Large intestine (tissue), 3 donors: ENCODE measurements at regions not wholly inside any gene's neighbourhood (a gene's known extent, or its start where the extent isn't known, plus 50 kb on each side); places are given as distances from the start of the nearest gene placed in this dataset.
"Not testable (repeated sequence)": the region's sequence is repeated elsewhere in the genome, so short reads cannot be mapped to it uniquely, and the experiment has no call there.

Experiments used
- DNase-seq, 2 donors: peaks; one replicate each; pipeline versions ENCODE4 v3.0.0 to v3.0.0-alpha.2; 2013
- H3K27ac ChIP-seq: one replicate; pipeline ENCODE4 v1.5.1; 2013; ENCODE audit warnings: low read length
- H3K27me3 ChIP-seq: 2 replicates; pipeline ENCODE4 v1.6.1; 2013; ENCODE audit warnings: low read length; ENCODE audit not compliant: control insufficient read depth, insufficient read depth
- H3K36me3 ChIP-seq: 2 replicates; pipeline ENCODE4 v1.6.1; 2013; ENCODE audit warnings: low read length; ENCODE audit not compliant: control insufficient read depth, insufficient read depth
- H3K4me1 ChIP-seq: one replicate; pipeline ENCODE4 v1.6.1; 2013; ENCODE audit warnings: low read length; ENCODE audit not compliant: control insufficient read depth, insufficient read depth
- H3K4me3 ChIP-seq: one replicate; pipeline ENCODE4 v1.5.1; 2013; ENCODE audit warnings: low read length
- H3K9me3 ChIP-seq: one replicate; pipeline ENCODE4 v1.6.1; 2013; ENCODE audit warnings: mild to moderate bottlenecking, low read depth, low read length, moderate library complexity; ENCODE audit not compliant: control insufficient read depth
- whole genome bisulfite sequencing: methylation state at CpG from one replicate; pipeline ENCODE4 v1.1.5; 2013; ENCODE audit warnings: low lambda C conversion rate; ENCODE audit not compliant: insufficient coverage; 5-methylcytosine and 5-hydroxymethylcytosine counted together

- no peak overlapping the region for H3K27ac ChIP-seq
- 50% methylated on average over 2 of the region's 7 CpGs for WGBS
- no peaks in the 10 kb centered on the region for H3K36me3 ChIP-seq
- no peak overlapping the region for H3K4me3 ChIP-seq
- no peaks in the 10 kb centered on the region for H3K27me3 ChIP-seq
- H3K4me1 ChIP-seq = no peaks in the 10 kb centered on the region
- DNase-seq = no peak
- H3K9me3 ChIP-seq = no peaks in the 10 kb centered on the region
Measured at GRCh38 chr5:155665361-155665760, 651.8 kb downstream of the KIF4B start.

GRCh38 chr5:155672001-155672400 is 655.0 kb upstream of the SGCD start:
- H3K4me1 ChIP-seq, H3K27ac ChIP-seq, H3K9me3 ChIP-seq, DNase-seq, H3K27me3 ChIP-seq, H3K4me3 ChIP-seq, H3K36me3 ChIP-seq: not testable (repeated sequence)
- WGBS = 80% methylated on average over 1 of the region's 7 CpGs

DNA sequence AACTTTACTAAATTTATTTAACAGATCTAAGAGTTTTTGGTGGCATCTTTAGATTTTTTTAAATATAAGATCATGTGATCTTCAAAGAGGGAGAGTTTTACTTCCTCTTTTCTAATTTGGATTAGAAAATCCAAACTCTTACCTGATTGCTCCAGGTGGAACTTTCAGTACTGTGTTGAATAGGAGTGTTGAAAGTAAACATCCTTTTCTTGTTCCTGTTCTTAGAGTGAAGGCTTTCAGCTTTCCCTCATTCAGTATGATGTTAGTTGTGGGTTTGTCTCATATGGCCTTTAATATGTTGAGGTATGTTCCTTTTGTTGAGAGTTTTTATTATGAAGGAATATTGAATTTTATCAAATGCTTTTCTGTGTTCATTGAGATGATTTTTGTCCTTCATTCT is 650.0 kb upstream of the SGCD start:
- Histone ChIP-seq H3K4me1 (no peaks in the 10 kb centered on the region), H3K9me3 (no peaks in the 10 kb centered on the region), H3K27ac (no peak overlapping the region), H3K36me3 (no peaks in the 10 kb centered on the region), H3K4me3 (no peak overlapping the region), H3K27me3 (no peaks in the 10 kb centered on the region)
- DNase-seq = no peak

DNA sequence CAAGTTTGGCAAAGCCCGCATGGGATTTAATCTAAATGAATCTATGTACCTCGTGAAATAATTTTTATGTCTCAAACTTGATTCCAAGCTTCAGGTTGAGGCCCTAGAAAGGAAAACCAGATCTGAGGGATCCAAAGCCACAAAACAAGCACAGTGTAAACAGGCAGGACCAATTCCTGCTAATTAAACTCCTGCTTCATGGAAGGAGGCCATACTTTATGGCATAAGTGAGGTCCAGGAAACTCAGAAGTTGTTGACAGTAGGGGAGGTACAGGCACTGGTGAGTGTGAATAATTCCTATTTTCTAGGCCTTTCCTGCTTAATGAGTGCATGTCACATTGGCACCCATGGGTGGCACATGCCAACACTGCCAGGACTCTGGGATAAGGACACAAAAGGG is 648.6 kb upstream of the SGCD start:
- H3K27ac ChIP-seq = no peak overlapping the region
- no CpG with 5 or more reads among the region's 2 CpGs for WGBS

GRCh38 chr5:155679530-155679929 is 647.4 kb upstream of the SGCD start:
- Histone ChIP-seq H3K27ac (no peak overlapping the region), H3K27me3 (no peaks in the 10 kb centered on the region), H3K4me3 (no peak overlapping the region), H3K4me1 (no peaks in the 10 kb centered on the region), H3K36me3 (no peaks in the 10 kb centered on the region), H3K9me3 (no peaks in the 10 kb centered on the region)
- no CpG with 5 or more reads among the region's 1 CpG for WGBS
- no peak for DNase-seq

More for the DNA sequence above, 648.6 kb upstream of the SGCD start:
- Histone ChIP-seq H3K36me3 (no peaks in the 10 kb centered on the region), H3K4me3 (no peak overlapping the region), H3K9me3 (no peaks in the 10 kb centered on the region), H3K4me1 (no peaks in the 10 kb centered on the region), H3K27me3 (no peaks in the 10 kb centered on the region)
- DNase-seq = no peak

DNA sequence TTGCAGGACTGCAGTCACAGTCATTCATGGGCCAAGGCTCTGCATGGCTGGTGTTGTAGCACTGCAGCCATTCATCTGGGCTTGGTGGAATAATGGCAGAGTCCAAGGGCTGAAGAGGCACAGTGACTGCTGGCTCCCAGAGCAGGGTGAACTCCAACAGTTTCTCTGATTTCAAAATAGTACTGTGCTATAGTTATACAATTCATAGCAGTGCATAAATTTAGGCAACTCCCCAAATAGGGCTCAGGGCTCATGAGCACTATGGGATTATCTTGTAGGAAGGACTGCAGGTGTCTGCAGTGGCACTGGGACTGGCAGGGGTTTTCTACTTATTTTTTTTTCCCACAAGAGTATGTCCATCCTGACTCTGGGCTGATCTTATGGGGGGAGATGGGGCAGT is 642.5 kb upstream of the SGCD start:
- Histone ChIP-seq H3K27ac (no peak overlapping the region), H3K9me3 (no peaks in the 10 kb centered on the region)

DNA sequence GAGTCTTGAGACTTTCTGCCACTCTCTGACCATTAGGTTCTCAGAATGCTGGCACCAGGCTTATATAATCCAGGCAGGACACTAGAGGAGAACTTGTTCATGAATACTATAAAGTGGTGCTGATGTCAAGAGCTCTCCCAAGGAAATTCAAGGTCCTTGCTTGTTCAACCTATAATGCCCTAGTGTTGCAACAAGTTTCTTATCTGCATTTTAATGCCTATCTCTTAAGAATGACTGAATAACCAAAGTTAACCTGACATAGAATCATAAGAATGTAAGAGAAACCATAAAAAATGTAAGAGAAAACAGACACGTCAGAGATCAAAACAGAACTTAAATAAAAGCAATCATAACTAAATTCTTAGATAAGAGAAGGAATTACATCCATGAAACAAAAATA is 640.8 kb upstream of the SGCD start:
- no peaks in the 10 kb centered on the region for H3K27me3 ChIP-seq
- H3K27ac ChIP-seq = no peak overlapping the region
- 0% methylated on average over 1 of the region's 1 CpG for WGBS
- no peak for DNase-seq
- no peaks in the 10 kb centered on the region for H3K4me1 ChIP-seq
- no peaks in the 10 kb centered on the region for H3K36me3 ChIP-seq
- no peak overlapping the region for H3K4me3 ChIP-seq
- H3K9me3 ChIP-seq = no peaks in the 10 kb centered on the region

More for the DNA sequence above, 642.5 kb upstream of the SGCD start:
- H3K27me3 ChIP-seq = no peaks in the 10 kb centered on the region
- DNase-seq = no peak
- no peaks in the 10 kb centered on the region for H3K4me1 ChIP-seq
- H3K36me3 ChIP-seq = no peaks in the 10 kb centered on the region
- no peak overlapping the region for H3K4me3 ChIP-seq

DNA sequence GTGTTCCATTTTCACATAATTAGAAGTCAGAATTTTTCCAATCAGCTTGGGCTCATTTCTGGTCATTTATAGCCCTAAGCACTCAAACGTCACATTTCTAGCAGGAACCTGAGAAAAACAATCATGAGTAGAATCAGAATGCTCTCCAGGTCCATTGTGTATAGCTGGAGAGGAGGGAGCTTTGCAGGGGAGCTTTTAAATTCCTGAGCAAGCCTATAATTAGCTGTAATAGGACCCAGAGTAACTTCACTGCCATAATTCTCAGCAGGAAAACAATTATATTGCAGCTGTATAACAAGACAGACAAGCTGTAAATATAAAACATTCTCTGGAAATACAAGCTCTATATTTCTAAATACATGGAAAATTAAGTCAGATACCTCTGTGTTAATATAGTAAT is 637.6 kb upstream of the SGCD start:
- no peaks in the 10 kb centered on the region for H3K27me3 ChIP-seq
- no peak overlapping the region for H3K4me3 ChIP-seq
- no peak overlapping the region for H3K27ac ChIP-seq
- no peaks in the 10 kb centered on the region for H3K9me3 ChIP-seq
- no peaks in the 10 kb centered on the region for H3K36me3 ChIP-seq
- H3K4me1 ChIP-seq = no peaks in the 10 kb centered on the region
- no peak for DNase-seq
- no CpG with 5 or more reads among the region's 1 CpG for WGBS

DNA sequence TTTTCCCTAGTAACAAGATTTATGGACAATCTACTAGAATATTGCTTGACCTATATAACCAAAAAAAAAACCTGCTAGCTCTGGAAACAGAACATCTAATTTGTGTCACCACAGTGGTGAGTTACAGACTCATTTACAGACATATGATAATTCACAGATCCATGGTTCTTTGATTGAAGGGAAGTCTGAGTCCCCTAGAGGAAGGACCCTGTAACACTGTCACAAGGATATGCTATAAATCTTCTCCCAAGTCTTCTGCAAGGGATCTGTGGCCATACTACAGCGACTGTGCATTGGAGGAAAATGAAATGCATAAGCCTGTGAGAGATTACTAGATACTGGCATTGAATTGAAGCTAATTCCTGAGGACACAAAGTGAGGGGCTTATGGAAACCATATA is 630.6 kb upstream of the SGCD start:
- no peaks in the 10 kb centered on the region for H3K27me3 ChIP-seq
- DNase-seq = no peak
- H3K9me3 ChIP-seq = no peaks in the 10 kb centered on the region
- H3K36me3 ChIP-seq = no peaks in the 10 kb centered on the region
- no peak overlapping the region for H3K27ac ChIP-seq
- H3K4me3 ChIP-seq = no peak overlapping the region
- WGBS = no CpG with 5 or more reads among the region's 1 CpG
- H3K4me1 ChIP-seq = no peaks in the 10 kb centered on the region

GRCh38 chr5:155697236-155697635 is 629.7 kb upstream of the SGCD start:
- Histone ChIP-seq H3K9me3 (no peaks in the 10 kb centered on the region), H3K27ac (no peak overlapping the region), H3K36me3 (no peaks in the 10 kb centered on the region), H3K4me3 (no peak overlapping the region), H3K4me1 (no peaks in the 10 kb centered on the region), H3K27me3 (no peaks in the 10 kb centered on the region)
- WGBS = 80% methylated on average over 1 of the region's 4 CpGs
- DNase-seq = no peak

DNA sequence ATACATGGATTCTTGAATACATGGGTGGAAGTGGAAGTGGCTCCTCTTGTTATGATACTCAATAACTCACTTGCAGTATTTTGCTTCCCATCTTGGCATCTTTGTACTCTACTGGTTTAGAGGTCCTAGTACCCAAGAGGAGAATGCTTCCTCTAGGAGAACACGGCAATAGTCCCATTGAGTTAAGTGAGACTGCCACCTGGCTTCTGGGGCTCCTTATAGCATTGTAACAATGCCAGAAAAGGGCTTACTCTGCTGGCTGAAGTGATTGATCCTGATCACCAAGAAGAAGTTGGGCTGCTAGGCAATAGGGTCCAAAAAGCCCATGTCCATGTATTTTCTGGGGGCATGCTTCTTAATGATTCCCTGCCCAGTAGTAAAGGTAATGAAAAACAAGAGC is 627.6 kb upstream of the SGCD start:
- WGBS = no CpG with 5 or more reads among the region's 1 CpG
- no peaks in the 10 kb centered on the region for H3K4me1 ChIP-seq

More for the DNA sequence above, 627.6 kb upstream of the SGCD start:
- Histone ChIP-seq H3K27me3 (no peaks in the 10 kb centered on the region), H3K9me3 (no peaks in the 10 kb centered on the region), H3K36me3 (no peaks in the 10 kb centered on the region), H3K27ac (no peak overlapping the region), H3K4me3 (no peak overlapping the region)
- no peak for DNase-seq
